ENCODE measurements at regions not wholly inside any gene's neighbourhood (a gene's known extent, or its start where the extent isn't known, plus 50 kb on each side); places are given as distances from the start of the nearest gene placed in this dataset.

DNA sequence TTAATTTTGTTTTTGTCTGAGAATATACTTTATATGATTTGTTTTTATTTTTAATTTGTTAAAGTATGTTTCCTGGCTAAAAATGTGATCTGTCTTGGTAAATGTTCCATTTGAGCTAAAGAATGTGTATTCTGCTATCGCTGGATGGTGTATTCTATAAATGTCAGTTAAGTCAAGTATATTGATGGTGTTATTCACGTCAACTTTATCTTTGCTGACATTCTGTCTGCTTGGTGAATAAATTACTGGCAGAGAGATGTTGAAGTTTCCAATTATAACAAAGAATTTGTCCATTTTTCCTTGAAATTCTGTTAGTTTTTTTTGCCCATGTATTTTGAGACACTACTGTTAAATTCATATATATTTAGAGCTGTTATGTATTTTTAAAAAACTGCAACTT is 1131.8 kb upstream of the GJE1 start:
- H3K9me3 ChIP-seq (ENCODE audit: low read length), result no peaks in the 10 kb centered on the region
- H3K4me2 ChIP-seq (ENCODE audit: low read length), result no peak overlapping the region
- H3K9me2 ChIP-seq (ENCODE audit: insufficient read depth, low read length), result no peaks in the 10 kb centered on the region
- H3K4me3 ChIP-seq (ENCODE audit: low read length), result no peak overlapping the region
- H3K36me3 ChIP-seq (ENCODE audit: insufficient read depth, low read length), result no peaks in the 10 kb centered on the region
- H3K79me2 ChIP-seq (replicated peaks; ENCODE audit: insufficient read depth, low read length), result no peaks in the 10 kb centered on the region
- peak overlapping the region; percentile 48 for H3K27ac ChIP-seq (ENCODE audit: low read length)
- H2AFZ ChIP-seq (ENCODE audit: low read depth, low read length), result no peak overlapping the region
- TF ChIP-seq POLR2AphosphoS5 (IDR thresholded peaks at IDR 0.05), result peak; percentile 78
- no peak for TF ChIP-seq RAD21 (conservative IDR thresholded peaks at IDR 0.05)
- peak; percentile 96 for TF ChIP-seq EP300 (conservative IDR thresholded peaks at IDR 0.05; ENCODE audit: poor library complexity, severe bottlenecking)
- H3F3A ChIP-seq (ENCODE audit: insufficient read depth, low read length, poor library complexity, severe bottlenecking), result no peaks in the 10 kb centered on the region
- H3K9ac ChIP-seq (ENCODE audit: low read length), result no peak overlapping the region
- H3K27me3 ChIP-seq (ENCODE audit: insufficient read depth, low read depth, low read length), result no peaks in the 10 kb centered on the region
- no peaks in the 10 kb centered on the region for H4K20me1 ChIP-seq (ENCODE audit: insufficient read depth)

DNA sequence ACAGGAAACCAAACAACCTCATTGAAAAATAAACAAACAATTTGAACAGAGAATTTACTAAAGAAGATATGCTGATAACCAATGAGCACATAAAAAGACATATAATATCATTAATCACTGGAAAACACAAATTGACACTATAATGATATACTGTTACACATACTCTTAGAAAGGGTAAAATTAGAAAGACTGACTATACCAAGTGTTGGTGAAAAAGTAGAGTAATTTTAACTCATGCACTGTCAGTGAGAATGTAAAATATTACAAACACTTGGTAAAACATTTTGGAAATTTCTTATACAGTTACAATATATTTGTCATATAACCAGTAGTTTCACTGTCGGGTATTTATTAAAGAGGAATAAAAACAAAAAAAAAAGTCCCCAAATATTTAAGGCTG is 1139.2 kb upstream of the GJE1 start:
- H3K27me3 ChIP-seq (ENCODE audit: insufficient read depth, low read depth, low read length), result no peaks in the 10 kb centered on the region
- H2AFZ ChIP-seq (ENCODE audit: low read depth, low read length), result no peak overlapping the region
- no peaks in the 10 kb centered on the region for H3K9me3 ChIP-seq (ENCODE audit: low read length)
- no peaks in the 10 kb centered on the region for H3F3A ChIP-seq (ENCODE audit: insufficient read depth, low read length, poor library complexity, severe bottlenecking)
- H3K9ac ChIP-seq (ENCODE audit: low read length), result no peak overlapping the region
- H3K79me2 ChIP-seq (replicated peaks; ENCODE audit: insufficient read depth, low read length), result no peaks in the 10 kb centered on the region
- H3K9me2 ChIP-seq (ENCODE audit: insufficient read depth, low read length), result no peaks in the 10 kb centered on the region
- H3K4me2 ChIP-seq (ENCODE audit: low read length), result no peak overlapping the region
- H4K20me1 ChIP-seq (ENCODE audit: insufficient read depth), result no peaks in the 10 kb centered on the region
- no peak overlapping the region for H3K27ac ChIP-seq (ENCODE audit: low read length)
- H3K36me3 ChIP-seq (ENCODE audit: insufficient read depth, low read length), result no peaks in the 10 kb centered on the region
- no peak overlapping the region for H3K4me3 ChIP-seq (ENCODE audit: low read length)
- TF ChIP-seq POLR2AphosphoS5 (IDR thresholded peaks at IDR 0.05), result no peak

DNA sequence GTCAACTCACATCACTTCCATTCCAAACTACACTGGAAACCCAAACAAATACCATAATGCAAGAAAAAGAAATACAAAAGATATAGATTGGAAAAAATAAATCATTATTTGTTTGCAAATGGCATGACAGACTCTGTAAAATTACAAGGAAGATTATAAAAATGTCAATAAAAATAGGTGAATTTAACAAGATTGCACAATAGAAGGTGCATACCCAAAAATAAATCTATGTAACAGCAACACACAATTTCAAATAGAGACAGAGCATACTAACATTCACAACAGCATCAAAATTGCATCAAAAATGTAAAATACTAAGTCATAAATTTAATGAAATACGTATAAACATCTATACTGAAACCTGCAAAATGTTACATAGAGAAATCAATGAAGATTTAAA is 1140.0 kb upstream of the GJE1 start:
- Histone ChIP-seq H3K9me3 (ENCODE audit: low read length) (no peaks in the 10 kb centered on the region), H3K4me2 (ENCODE audit: low read length) (no peak overlapping the region), H2AFZ (ENCODE audit: low read depth, low read length) (no peak overlapping the region), H4K20me1 (ENCODE audit: insufficient read depth) (no peaks in the 10 kb centered on the region), H3K27ac (ENCODE audit: low read length) (no peak overlapping the region), H3K9me2 (ENCODE audit: insufficient read depth, low read length) (no peaks in the 10 kb centered on the region), H3F3A (ENCODE audit: insufficient read depth, low read length, poor library complexity, severe bottlenecking) (no peaks in the 10 kb centered on the region), H3K4me3 (ENCODE audit: low read length) (no peak overlapping the region), H3K79me2 (replicated peaks; ENCODE audit: insufficient read depth, low read length) (no peaks in the 10 kb centered on the region), H3K27me3 (ENCODE audit: insufficient read depth, low read depth, low read length) (no peaks in the 10 kb centered on the region), H3K9ac (ENCODE audit: low read length) (no peak overlapping the region), H3K36me3 (ENCODE audit: insufficient read depth, low read length) (no peaks in the 10 kb centered on the region)
- TF ChIP-seq RAD21 (conservative IDR thresholded peaks at IDR 0.05) (no peak), MXI1 (conservative IDR thresholded peaks at IDR 0.05; ENCODE audit: poor library complexity, severe bottlenecking) (no peak), EP300 (conservative IDR thresholded peaks at IDR 0.05; ENCODE audit: poor library complexity, severe bottlenecking) (no peak)
- TF ChIP-seq, protein P1, sequence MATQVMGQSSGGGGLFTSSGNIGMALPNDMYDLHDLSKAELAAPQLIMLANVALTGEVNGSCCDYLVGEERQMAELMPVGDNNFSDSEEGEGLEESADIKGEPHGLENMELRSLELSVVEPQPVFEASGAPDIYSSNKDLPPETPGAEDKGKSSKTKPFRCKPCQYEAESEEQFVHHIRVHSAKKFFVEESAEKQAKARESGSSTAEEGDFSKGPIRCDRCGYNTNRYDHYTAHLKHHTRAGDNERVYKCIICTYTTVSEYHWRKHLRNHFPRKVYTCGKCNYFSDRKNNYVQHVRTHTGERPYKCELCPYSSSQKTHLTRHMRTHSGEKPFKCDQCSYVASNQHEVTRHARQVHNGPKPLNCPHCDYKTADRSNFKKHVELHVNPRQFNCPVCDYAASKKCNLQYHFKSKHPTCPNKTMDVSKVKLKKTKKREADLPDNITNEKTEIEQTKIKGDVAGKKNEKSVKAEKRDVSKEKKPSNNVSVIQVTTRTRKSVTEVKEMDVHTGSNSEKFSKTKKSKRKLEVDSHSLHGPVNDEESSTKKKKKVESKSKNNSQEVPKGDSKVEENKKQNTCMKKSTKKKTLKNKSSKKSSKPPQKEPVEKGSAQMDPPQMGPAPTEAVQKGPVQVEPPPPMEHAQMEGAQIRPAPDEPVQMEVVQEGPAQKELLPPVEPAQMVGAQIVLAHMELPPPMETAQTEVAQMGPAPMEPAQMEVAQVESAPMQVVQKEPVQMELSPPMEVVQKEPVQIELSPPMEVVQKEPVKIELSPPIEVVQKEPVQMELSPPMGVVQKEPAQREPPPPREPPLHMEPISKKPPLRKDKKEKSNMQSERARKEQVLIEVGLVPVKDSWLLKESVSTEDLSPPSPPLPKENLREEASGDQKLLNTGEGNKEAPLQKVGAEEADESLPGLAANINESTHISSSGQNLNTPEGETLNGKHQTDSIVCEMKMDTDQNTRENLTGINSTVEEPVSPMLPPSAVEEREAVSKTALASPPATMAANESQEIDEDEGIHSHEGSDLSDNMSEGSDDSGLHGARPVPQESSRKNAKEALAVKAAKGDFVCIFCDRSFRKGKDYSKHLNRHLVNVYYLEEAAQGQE (IDR thresholded peaks at IDR 0.05; ENCODE audit: borderline replicate concordance), result no peak

- Histone ChIP-seq H2AFZ (ENCODE audit: low read depth, low read length) (no peak overlapping the region), H3K9ac (ENCODE audit: low read length) (no peak overlapping the region), H3K4me2 (ENCODE audit: low read length) (no peak overlapping the region), H3K79me2 (replicated peaks; ENCODE audit: insufficient read depth, low read length) (no peaks in the 10 kb centered on the region), H3K27me3 (ENCODE audit: insufficient read depth, low read depth, low read length) (no peaks in the 10 kb centered on the region), H3K9me2 (ENCODE audit: insufficient read depth, low read length) (no peaks in the 10 kb centered on the region), H3F3A (ENCODE audit: insufficient read depth, low read length, poor library complexity, severe bottlenecking) (no peaks in the 10 kb centered on the region), H3K27ac (ENCODE audit: low read length) (no peak overlapping the region), H3K9me3 (ENCODE audit: low read length) (no peaks in the 10 kb centered on the region), H4K20me1 (ENCODE audit: insufficient read depth) (no peaks in the 10 kb centered on the region), H3K4me3 (ENCODE audit: low read length) (no peak overlapping the region), H3K36me3 (ENCODE audit: insufficient read depth, low read length) (no peaks in the 10 kb centered on the region)
- peak; percentile 68 for TF ChIP-seq POLR2AphosphoS5 (IDR thresholded peaks at IDR 0.05)
- TF ChIP-seq EP300 (conservative IDR thresholded peaks at IDR 0.05; ENCODE audit: poor library complexity, severe bottlenecking), result peak; percentile 93
- TF ChIP-seq MXI1 (conservative IDR thresholded peaks at IDR 0.05; ENCODE audit: poor library complexity, severe bottlenecking), result no peak
- TF ChIP-seq, protein P2, sequence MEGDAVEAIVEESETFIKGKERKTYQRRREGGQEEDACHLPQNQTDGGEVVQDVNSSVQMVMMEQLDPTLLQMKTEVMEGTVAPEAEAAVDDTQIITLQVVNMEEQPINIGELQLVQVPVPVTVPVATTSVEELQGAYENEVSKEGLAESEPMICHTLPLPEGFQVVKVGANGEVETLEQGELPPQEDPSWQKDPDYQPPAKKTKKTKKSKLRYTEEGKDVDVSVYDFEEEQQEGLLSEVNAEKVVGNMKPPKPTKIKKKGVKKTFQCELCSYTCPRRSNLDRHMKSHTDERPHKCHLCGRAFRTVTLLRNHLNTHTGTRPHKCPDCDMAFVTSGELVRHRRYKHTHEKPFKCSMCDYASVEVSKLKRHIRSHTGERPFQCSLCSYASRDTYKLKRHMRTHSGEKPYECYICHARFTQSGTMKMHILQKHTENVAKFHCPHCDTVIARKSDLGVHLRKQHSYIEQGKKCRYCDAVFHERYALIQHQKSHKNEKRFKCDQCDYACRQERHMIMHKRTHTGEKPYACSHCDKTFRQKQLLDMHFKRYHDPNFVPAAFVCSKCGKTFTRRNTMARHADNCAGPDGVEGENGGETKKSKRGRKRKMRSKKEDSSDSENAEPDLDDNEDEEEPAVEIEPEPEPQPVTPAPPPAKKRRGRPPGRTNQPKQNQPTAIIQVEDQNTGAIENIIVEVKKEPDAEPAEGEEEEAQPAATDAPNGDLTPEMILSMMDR (IDR thresholded peaks at IDR 0.05; ENCODE audit: poor library complexity, severe bottlenecking), result no peak
- no peak for TF ChIP-seq EZH2 (IDR thresholded peaks at IDR 0.05; ENCODE audit: borderline replicate concordance, insufficient read depth, low read length, poor library complexity, severe bottlenecking)
- TF ChIP-seq, protein P1 (IDR thresholded peaks at IDR 0.05; ENCODE audit: borderline replicate concordance), result no peak
- no peak for TF ChIP-seq RAD21 (conservative IDR thresholded peaks at IDR 0.05)
- TF ChIP-seq SMC3 (conservative IDR thresholded peaks at IDR 0.05; ENCODE audit: poor library complexity), result no peak
Observed at GRCh38 chr6:140988780-140989179, 1143.9 kb upstream of the GJE1 start.

All from neural cell (in vitro differentiated cells).